Endothelial cell of umbilical vein (primary cell): ENCODE measurements at regions not wholly inside any gene's neighbourhood (a gene's known extent, or its start where the extent isn't known, plus 50 kb on each side); places are given as distances from the start of the nearest gene placed in this dataset.
"Not testable (repeated sequence)": the region's sequence is repeated elsewhere in the genome, so short reads cannot be mapped to it uniquely, and the experiment has no call there.

Source experiments
- CTCF ChIP-seq, 2 donors: IDR thresholded peaks; 1 replicate in 1 of 2; 2 replicates in 1 of 2; pipeline ENCODE4 v1.5.1; 2011; ENCODE audit warnings: low read length in 2 of 2, mild to moderate bottlenecking in 2 of 2, moderate library complexity in 2 of 2, control low read depth in 1 of 2, inconsistent platforms in 1 of 2, low read depth in 1 of 2; ENCODE audit not compliant: insufficient read depth in 1 of 2; ENCODE audit errors: extremely low read depth in 1 of 2
- EZH2 ChIP-seq: IDR thresholded peaks from 2 replicates; pipeline ENCODE4 v1.6.1; 2012; ENCODE audit warnings: borderline replicate concordance, low read depth, mild to moderate bottlenecking, moderate library complexity, low read length, inconsistent platforms; ENCODE audit not compliant: severe bottlenecking
- GATA2 ChIP-seq: IDR thresholded peaks from 2 replicates; pipeline ENCODE4 v1.7.0; 2011; ENCODE audit warnings: low read depth, mild to moderate bottlenecking, moderate library complexity, mixed read lengths, low read length; ENCODE audit not compliant: insufficient read length, insufficient read depth
- MYC ChIP-seq: IDR thresholded peaks from one replicate; pipeline ENCODE4 v1.6.1; 2011; ENCODE audit warnings: mild to moderate bottlenecking, low read depth, low read length
- POLR2A ChIP-seq: IDR thresholded peaks from 2 replicates; pipeline ENCODE4 v1.6.1; 2012; ENCODE audit warnings: low read depth, mild to moderate bottlenecking, control low read depth, low read length
- POLR2AphosphoS5 ChIP-seq: IDR thresholded peaks from 2 replicates; pipeline ENCODE4 v1.6.1; 2012; ENCODE audit warnings: low read depth, mild to moderate bottlenecking, control low read depth, low read length, moderate library complexity; ENCODE audit not compliant: insufficient read depth

DNA sequence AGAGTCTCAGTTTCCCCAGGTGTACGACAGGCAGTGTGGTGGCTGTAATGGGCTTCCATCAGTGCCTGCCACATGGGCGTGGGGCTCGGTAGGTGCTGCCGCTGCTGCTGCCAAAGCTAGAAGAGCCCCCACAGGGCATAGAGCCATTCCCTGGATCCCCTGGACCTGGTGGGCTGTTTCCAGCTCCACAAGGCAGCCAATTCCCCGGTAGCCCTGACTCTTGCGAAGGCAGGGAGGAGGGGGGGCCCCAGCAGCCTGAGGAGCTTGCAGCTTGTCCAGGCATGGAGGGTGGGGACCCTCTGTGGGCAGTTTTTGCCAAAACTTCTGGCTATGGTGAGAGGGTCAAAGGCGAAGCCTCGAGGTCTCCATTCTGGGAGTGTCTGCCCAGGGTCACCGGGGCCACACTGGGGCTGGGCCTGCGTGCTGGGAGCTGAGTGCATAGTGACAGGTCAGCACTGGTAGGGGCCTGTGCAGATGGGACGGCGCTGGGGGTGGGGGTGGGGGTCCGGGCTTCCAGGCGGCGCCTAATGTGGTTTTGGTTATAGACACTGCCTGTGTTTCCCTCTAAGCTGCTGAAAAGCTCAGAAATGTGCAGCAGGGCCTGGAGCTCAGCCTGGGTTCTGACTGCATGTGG lies 56.8 kb upstream of the METTL9 start:
- TF ChIP-seq CTCF (IDR thresholded peaks at IDR 0.05; ENCODE audit: extremely low read depth in 1 of 2, insufficient read depth in 1 of 2, low read depth in 1 of 2, low read length in 2 of 2); EZH2; POLR2AphosphoS5; POLR2A; MYC; GATA2: not testable (repeated sequence)
